WTC11 (cell line): ENCODE measurements at regions not wholly inside any gene's neighbourhood (a gene's known extent, or its start where the extent isn't known, plus 50 kb on each side); places are given as distances from the start of the nearest gene placed in this dataset.

Source experiments
- ATAC-seq: fragments of 200-7000 bp; cut with Tn5 transposase; 2 replicates; pipeline ENCODE4 v1.10.0; 2021; ENCODE audit warnings: mild to moderate bottlenecking, moderate library complexity
- CTCF ChIA-PET: fragments of 300-600 bp; sonication (Branson Sonifier 250); formaldehyde crosslinking; loops from one replicate; lab custom pipeline; 2021; ENCODE audit warnings: antibody characterized with exemption; lab: Charles Lee
- POLR2A ChIA-PET: fragments of 350-600 bp; sonication (Branson Sonifier 250); formaldehyde crosslinking; loops from one replicate; lab custom pipeline; 2021; ENCODE audit warnings: antibody characterized with exemption; lab: Charles Lee
- DNase-seq: peaks from one replicate; pipeline ENCODE4 v3.0.0; 2021; ENCODE audit warnings: low spot score
- H3K27ac Mint-ChIP-seq: 2 replicates; pipeline ENCODE4 v1.8.0; 2021; ENCODE audit warnings: mixed read lengths
- H3K27me3 Mint-ChIP-seq: 2 replicates; pipeline ENCODE4 v1.8.0; 2021; ENCODE audit warnings: low read depth, mild to moderate bottlenecking, moderate library complexity, mixed read lengths
- H3K36me3 Mint-ChIP-seq: 2 replicates; pipeline ENCODE4 v1.8.0; 2021; ENCODE audit warnings: mixed read lengths
- H3K4me1 Mint-ChIP-seq: 2 replicates; pipeline ENCODE4 v1.8.0; 2022; ENCODE audit warnings: mixed read lengths
- H3K4me3 Mint-ChIP-seq: 2 replicates; pipeline ENCODE4 v1.8.0; 2021; ENCODE audit warnings: mild to moderate bottlenecking, moderate library complexity, mixed read lengths
- H3K9me3 Mint-ChIP-seq: 2 replicates; pipeline ENCODE4 v1.8.0; 2021; ENCODE audit warnings: mixed read lengths
- CREM ChIP-seq: sonication (generic); formaldehyde crosslinking; IDR thresholded peaks from 2 replicates; pipeline ENCODE4 v1.8.1; 2022; ENCODE audit warnings: mild to moderate bottlenecking, missing genetic modification reagents, moderate library complexity
- FOXP1 ChIP-seq: sonication (generic); formaldehyde crosslinking; IDR thresholded peaks from 2 replicates; pipeline ENCODE4 v1.8.0; 2022; ENCODE audit warnings: missing genetic modification reagents, mild to moderate bottlenecking, moderate library complexity, borderline replicate concordance
- FOXP4 ChIP-seq: sonication (generic); formaldehyde crosslinking; IDR thresholded peaks from 2 replicates; pipeline ENCODE4 v1.8.0; 2022; ENCODE audit warnings: mild to moderate bottlenecking, missing genetic modification reagents
- IRF1 ChIP-seq: sonication (generic); formaldehyde crosslinking; IDR thresholded peaks from 2 replicates; pipeline ENCODE4 v1.8.0; 2023; ENCODE audit warnings: missing genetic modification reagents
- IRF2 ChIP-seq: sonication (generic); formaldehyde crosslinking; IDR thresholded peaks from 2 replicates; pipeline ENCODE4 v1.8.0; 2022; ENCODE audit warnings: low read depth, missing genetic modification reagents, borderline replicate concordance
- JAZF1 ChIP-seq: fragments of 250-450 bp; sonication (Bioruptor Pico); IDR thresholded peaks from 2 replicates; pipeline ENCODE4 v1.9.0; 2021; ENCODE audit warnings: moderate library complexity, mild to moderate bottlenecking, inconsistent platforms
- NR1H2 ChIP-seq: sonication (generic); formaldehyde crosslinking; IDR thresholded peaks from 2 replicates; pipeline ENCODE4 v1.9.0; 2021; ENCODE audit warnings: mild to moderate bottlenecking, moderate library complexity, missing genetic modification reagents
- TF ChIP-seq, protein P1 (sequence below): fragments of 250-450 bp; sonication (Bioruptor Pico); IDR thresholded peaks from 2 replicates; pipeline ENCODE4 v2.1.2; 2022; ENCODE audit warnings: mild to moderate bottlenecking, moderate library complexity
- TF ChIP-seq, protein P2 (sequence below): sonication (generic); formaldehyde crosslinking; IDR thresholded peaks from 2 replicates; pipeline ENCODE4 v1.8.1; 2023; ENCODE audit warnings: mild to moderate bottlenecking, missing genetic modification reagents, borderline replicate concordance
- TF ChIP-seq, protein P3 (sequence below): sonication (generic); formaldehyde crosslinking; IDR thresholded peaks from 2 replicates; pipeline ENCODE4 v1.8.0; 2022; ENCODE audit warnings: missing genetic modification reagents

- Mint-ChIP-seq H3K9me3 (0 out of 2 replicates have a peak, but pooled peaks cover 4% of the 10 kb centered on the region), H3K36me3 (no peaks in the 10 kb centered on the region)
- TF ChIP-seq JAZF1 (no peak), CREM (no peak), IRF1 (CRISPR knock-in tag) (no peak), NR1H2 (CRISPR knock-in tag) (no peak), FOXP4 (CRISPR knock-in tag) (no peak)
- TF ChIP-seq, protein P1, sequence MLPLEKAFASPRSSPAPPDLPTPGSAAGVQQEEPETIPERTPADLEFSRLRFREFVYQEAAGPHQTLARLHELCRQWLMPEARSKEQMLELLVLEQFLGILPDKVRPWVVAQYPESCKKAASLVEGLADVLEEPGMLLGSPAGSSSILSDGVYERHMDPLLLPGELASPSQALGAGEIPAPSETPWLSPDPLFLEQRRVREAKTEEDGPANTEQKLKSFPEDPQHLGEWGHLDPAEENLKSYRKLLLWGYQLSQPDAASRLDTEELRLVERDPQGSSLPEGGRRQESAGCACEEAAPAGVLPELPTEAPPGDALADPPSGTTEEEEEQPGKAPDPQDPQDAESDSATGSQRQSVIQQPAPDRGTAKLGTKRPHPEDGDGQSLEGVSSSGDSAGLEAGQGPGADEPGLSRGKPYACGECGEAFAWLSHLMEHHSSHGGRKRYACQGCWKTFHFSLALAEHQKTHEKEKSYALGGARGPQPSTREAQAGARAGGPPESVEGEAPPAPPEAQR (CRISPR knock-in tag) = no peak
- TF ChIP-seq, all 79 proteins: peak for 0
- CTCF ChIA-PET = no interaction called here
- H3K4me1 Mint-ChIP-seq = no peaks in the 10 kb centered on the region
- ATAC-seq (no peak), DNase-seq (no peak)
- H3K27ac Mint-ChIP-seq = no peak overlapping the region
- H3K27me3 Mint-ChIP-seq = no peaks in the 10 kb centered on the region; the same call in 1 of the 2 replicates
- POLR2A ChIA-PET = no interaction called here
- no peak overlapping the region for H3K4me3 Mint-ChIP-seq
Observed at GRCh38 chr17:27396941-27397340, 59.3 kb upstream of the KSR1 start.

DNA sequence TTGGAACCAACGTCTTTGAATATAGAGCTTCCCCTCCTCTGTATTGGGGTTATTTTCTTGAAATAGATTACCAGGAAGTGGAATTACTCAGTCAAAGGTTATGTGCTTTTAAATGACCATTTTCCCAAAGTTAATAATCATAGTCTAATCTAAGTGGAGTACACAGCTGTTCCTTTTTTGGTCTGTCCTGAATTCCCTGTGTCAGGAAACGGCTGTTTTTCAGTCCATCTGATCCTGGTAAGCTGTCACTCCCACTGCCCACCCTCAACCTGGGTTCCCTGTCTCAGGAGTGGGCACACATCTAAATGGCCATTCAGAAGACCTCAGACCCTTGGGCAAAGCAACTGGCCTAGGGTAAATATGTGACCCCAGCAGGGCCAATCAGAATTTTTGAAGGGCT, 57.6 kb upstream of the KSR1 start:
- ATAC-seq (no peak), DNase-seq (no peak)
- TF ChIP-seq, protein P2, sequence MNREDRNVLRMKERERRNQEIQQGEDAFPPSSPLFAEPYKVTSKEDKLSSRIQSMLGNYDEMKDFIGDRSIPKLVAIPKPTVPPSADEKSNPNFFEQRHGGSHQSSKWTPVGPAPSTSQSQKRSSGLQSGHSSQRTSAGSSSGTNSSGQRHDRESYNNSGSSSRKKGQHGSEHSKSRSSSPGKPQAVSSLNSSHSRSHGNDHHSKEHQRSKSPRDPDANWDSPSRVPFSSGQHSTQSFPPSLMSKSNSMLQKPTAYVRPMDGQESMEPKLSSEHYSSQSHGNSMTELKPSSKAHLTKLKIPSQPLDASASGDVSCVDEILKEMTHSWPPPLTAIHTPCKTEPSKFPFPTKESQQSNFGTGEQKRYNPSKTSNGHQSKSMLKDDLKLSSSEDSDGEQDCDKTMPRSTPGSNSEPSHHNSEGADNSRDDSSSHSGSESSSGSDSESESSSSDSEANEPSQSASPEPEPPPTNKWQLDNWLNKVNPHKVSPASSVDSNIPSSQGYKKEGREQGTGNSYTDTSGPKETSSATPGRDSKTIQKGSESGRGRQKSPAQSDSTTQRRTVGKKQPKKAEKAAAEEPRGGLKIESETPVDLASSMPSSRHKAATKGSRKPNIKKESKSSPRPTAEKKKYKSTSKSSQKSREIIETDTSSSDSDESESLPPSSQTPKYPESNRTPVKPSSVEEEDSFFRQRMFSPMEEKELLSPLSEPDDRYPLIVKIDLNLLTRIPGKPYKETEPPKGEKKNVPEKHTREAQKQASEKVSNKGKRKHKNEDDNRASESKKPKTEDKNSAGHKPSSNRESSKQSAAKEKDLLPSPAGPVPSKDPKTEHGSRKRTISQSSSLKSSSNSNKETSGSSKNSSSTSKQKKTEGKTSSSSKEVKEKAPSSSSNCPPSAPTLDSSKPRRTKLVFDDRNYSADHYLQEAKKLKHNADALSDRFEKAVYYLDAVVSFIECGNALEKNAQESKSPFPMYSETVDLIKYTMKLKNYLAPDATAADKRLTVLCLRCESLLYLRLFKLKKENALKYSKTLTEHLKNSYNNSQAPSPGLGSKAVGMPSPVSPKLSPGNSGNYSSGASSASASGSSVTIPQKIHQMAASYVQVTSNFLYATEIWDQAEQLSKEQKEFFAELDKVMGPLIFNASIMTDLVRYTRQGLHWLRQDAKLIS (CRISPR knock-in tag) = no peak
- TF ChIP-seq IRF2 = no peak
- TF ChIP-seq, protein P3, sequence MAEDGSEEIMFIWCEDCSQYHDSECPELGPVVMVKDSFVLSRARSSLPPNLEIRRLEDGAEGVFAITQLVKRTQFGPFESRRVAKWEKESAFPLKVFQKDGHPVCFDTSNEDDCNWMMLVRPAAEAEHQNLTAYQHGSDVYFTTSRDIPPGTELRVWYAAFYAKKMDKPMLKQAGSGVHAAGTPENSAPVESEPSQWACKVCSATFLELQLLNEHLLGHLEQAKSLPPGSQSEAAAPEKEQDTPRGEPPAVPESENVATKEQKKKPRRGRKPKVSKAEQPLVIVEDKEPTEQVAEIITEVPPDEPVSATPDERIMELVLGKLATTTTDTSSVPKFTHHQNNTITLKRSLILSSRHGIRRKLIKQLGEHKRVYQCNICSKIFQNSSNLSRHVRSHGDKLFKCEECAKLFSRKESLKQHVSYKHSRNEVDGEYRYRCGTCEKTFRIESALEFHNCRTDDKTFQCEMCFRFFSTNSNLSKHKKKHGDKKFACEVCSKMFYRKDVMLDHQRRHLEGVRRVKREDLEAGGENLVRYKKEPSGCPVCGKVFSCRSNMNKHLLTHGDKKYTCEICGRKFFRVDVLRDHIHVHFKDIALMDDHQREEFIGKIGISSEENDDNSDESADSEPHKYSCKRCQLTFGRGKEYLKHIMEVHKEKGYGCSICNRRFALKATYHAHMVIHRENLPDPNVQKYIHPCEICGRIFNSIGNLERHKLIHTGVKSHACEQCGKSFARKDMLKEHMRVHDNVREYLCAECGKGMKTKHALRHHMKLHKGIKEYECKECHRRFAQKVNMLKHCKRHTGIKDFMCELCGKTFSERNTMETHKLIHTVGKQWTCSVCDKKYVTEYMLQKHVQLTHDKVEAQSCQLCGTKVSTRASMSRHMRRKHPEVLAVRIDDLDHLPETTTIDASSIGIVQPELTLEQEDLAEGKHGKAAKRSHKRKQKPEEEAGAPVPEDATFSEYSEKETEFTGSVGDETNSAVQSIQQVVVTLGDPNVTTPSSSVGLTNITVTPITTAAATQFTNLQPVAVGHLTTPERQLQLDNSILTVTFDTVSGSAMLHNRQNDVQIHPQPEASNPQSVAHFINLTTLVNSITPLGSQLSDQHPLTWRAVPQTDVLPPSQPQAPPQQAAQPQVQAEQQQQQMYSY (CRISPR knock-in tag) = no peak
- no peak for TF ChIP-seq FOXP1 (CRISPR knock-in tag)
- Mint-ChIP-seq H3K36me3 (no peaks in the 10 kb centered on the region), H3K4me1 (peaks cover 6% of the 10 kb centered on the region), H3K27ac (no peak overlapping the region), H3K9me3 (0 out of 2 replicates have a peak, but pooled peaks cover 4% of the 10 kb centered on the region), H3K27me3 (no peaks in the 10 kb centered on the region; the same call in 1 of the 2 replicates), H3K4me3 (no peak overlapping the region)
- ChIA-PET CTCF (interaction anchor here (0.7 kb wide), 1 partner anchor 9 kb away, joined by 3 read pairs; no protein-coding TSS in a partner anchor), POLR2A (no interaction called here)
